GM12878 (cell line): ENCODE measurements at regions not wholly inside any gene's neighbourhood (a gene's known extent, or its start where the extent isn't known, plus 50 kb on each side); places are given as distances from the start of the nearest gene placed in this dataset.

Experiments used
- ATAC-seq: fragments of 200-7000 bp; cut with Tn5 transposase; 3 replicates; pipeline ENCODE4 v1.9.1; 2020; ENCODE audit warnings: mild to moderate bottlenecking, moderate library complexity
- BruUV-seq: library from RNA; stranded (reverse); fragments of 400-500 nt; replicated peaks from 2 replicates; lab custom pipeline; 2021; lab: Mats Ljungman, UMichigan
- CTCF ChIA-PET: fragments of 300-600 bp; sonication (Branson Sonifier 250); formaldehyde crosslinking; extraction: SDS; loops from one replicate; lab custom pipeline; 2021; ENCODE audit warnings: inconsistent platforms; lab: Yijun Ruan, JAX
- POLR2A ChIA-PET: fragments of 350-600 bp; formaldehyde crosslinking; extraction: SDS; loops from one replicate; lab custom pipeline; 2021; ENCODE audit warnings: inconsistent platforms; lab: Charles Lee
- RAD21 ChIA-PET: fragments of 300-600 bp; sonication (Branson Sonifier 250); formaldehyde crosslinking; loops from one replicate; lab custom pipeline; 2023; ENCODE audit warnings: antibody characterized with exemption; ENCODE audit not compliant: unreplicated experiment; lab: Charles Lee
- SMC1A ChIA-PET: fragments of 300-600 bp; sonication (Branson Sonifier 250); formaldehyde crosslinking; loops from one replicate; lab custom pipeline; 2023; ENCODE audit not compliant: unreplicated experiment, uncharacterized antibody; lab: Charles Lee
- DNase-seq: peaks from one replicate; pipeline ENCODE4 v3.0.0-alpha.2; 2011; ENCODE audit warnings: low read depth, low spot score
- FAIRE-seq: peaks from 3 replicates; lab custom pipeline; 2011; peaks lifted over from hg19 to GRCh38; lab: Jason Lieb, UNC
- H2AFZ ChIP-seq: 2 replicates; pipeline ENCODE4 v1.6.0; 2011; ENCODE audit warnings: low read depth, low read length, control low read depth; ENCODE audit not compliant: control insufficient read depth
- H3K27ac ChIP-seq: 2 replicates; pipeline ENCODE4 v1.5.1; 2011; ENCODE audit warnings: control low read depth; ENCODE audit not compliant: control insufficient read depth, insufficient read depth
- H3K27me3 ChIP-seq, 2 experiments: replicated peaks in 1 of 2; 2 replicates each; pipeline versions ENCODE4 v1.6.0 to v1.6.1; 2011; ENCODE audit warnings: low read length in 1 of 2; ENCODE audit not compliant: control insufficient read depth in 2 of 2, insufficient read depth in 2 of 2
- H3K36me3 ChIP-seq, 2 experiments: 2 replicates each; pipeline ENCODE4 v1.5.1; 2011; ENCODE audit warnings: low read length in 1 of 2; ENCODE audit not compliant: control insufficient read depth in 2 of 2, insufficient read depth in 2 of 2
- H3K4me1 ChIP-seq: 2 replicates; pipeline ENCODE4 v1.6.1; 2011; ENCODE audit warnings: mild to moderate bottlenecking, low read length, moderate library complexity, mixed read lengths; ENCODE audit not compliant: control insufficient read depth, insufficient read depth
- H3K4me2 ChIP-seq: 2 replicates; pipeline ENCODE4 v1.6.0; 2011; ENCODE audit warnings: control low read depth; ENCODE audit not compliant: control insufficient read depth, insufficient read depth
- H3K4me3 ChIP-seq: fragments of 200-600 bp; sonication (generic); 2 replicates; pipeline ENCODE4 v1.5.1; 2016
- H3K79me2 ChIP-seq: 2 replicates; pipeline ENCODE4 v1.6.0; 2011; ENCODE audit warnings: low read length; ENCODE audit not compliant: control insufficient read depth, insufficient read depth
- H3K9ac ChIP-seq: 2 replicates; pipeline ENCODE4 v1.8.0; 2011; ENCODE audit warnings: low read length, control low read depth, mixed read lengths; ENCODE audit not compliant: control insufficient read depth, insufficient read depth
- H3K9me3 ChIP-seq: replicated peaks from 3 replicates; pipeline ENCODE4 v1.5.1; 2011; ENCODE audit warnings: mild to moderate bottlenecking, low read length; ENCODE audit not compliant: control insufficient read depth, insufficient read depth
- H4K20me1 ChIP-seq: 2 replicates; pipeline ENCODE4 v1.6.0; 2011; ENCODE audit not compliant: control insufficient read depth, insufficient read depth
- BRCA1 ChIP-seq: IDR thresholded peaks from 2 replicates; pipeline ENCODE4 v1.6.1; 2011; ENCODE audit warnings: low read depth, low read length, improper control_type of control experiment
- CBX3 ChIP-seq: fragments of 200-600 bp; sonication (generic); IDR thresholded peaks from 2 replicates; pipeline ENCODE4 v1.6.1; 2016; ENCODE audit warnings: low read depth, borderline replicate concordance
- EP300 ChIP-seq, 2 experiments: fragments of 150-350 bp in 1 of 2; IDR thresholded peaks; 2 replicates each; pipeline ENCODE4 v1.6.1; 2011 to 2012; ENCODE audit warnings: low read depth in 2 of 2, low read length in 2 of 2, borderline replicate concordance in 1 of 2, improper control_type of control experiment in 1 of 2, inconsistent platforms in 1 of 2; ENCODE audit not compliant: control insufficient read depth in 1 of 2
- GABPA ChIP-seq: IDR thresholded peaks from 2 replicates; pipeline ENCODE4 v1.6.1; 2014; ENCODE audit warnings: antibody characterized with exemption, low read depth, mild to moderate bottlenecking, inconsistent platforms
- HDAC6 ChIP-seq: fragments of 200-600 bp; sonication (generic); IDR thresholded peaks from one replicate; pipeline ENCODE4 v1.8.0; 2017; ENCODE audit warnings: antibody characterized with exemption; ENCODE audit not compliant: unreplicated experiment
- MTA3 ChIP-seq: IDR thresholded peaks from 2 replicates; pipeline ENCODE4 v1.6.1; 2012; ENCODE audit warnings: low read length, inconsistent platforms, borderline replicate concordance
- NR2C1 ChIP-seq: fragments of 450-650 bp; IDR thresholded peaks from 2 replicates; pipeline ENCODE4 v1.6.1; 2017; ENCODE audit warnings: antibody characterized with exemption, mild to moderate bottlenecking, moderate library complexity
- SP1 ChIP-seq: IDR thresholded peaks from one replicate; pipeline ENCODE4 v1.6.1; 2011; ENCODE audit warnings: low read depth, low read length
- TBL1XR1 ChIP-seq: IDR thresholded peaks from 2 replicates; pipeline ENCODE4 v1.6.1; 2012; ENCODE audit warnings: low read depth, low read length, improper control_type of control experiment
- ZSCAN29 ChIP-seq: fragments of 450-650 bp; IDR thresholded peaks from 2 replicates; pipeline ENCODE4 v1.6.1; 2017; ENCODE audit warnings: mild to moderate bottlenecking, moderate library complexity
- ZZZ3 ChIP-seq: IDR thresholded peaks from 2 replicates; pipeline ENCODE4 v1.6.1; 2011; ENCODE audit warnings: low read depth; ENCODE audit not compliant: control insufficient read depth, insufficient read length
- WGBS: methylation state at CpG from one replicate; pipeline ENCODE4 v1.1.6; 2016; ENCODE audit warnings: low lambda C conversion rate; ENCODE audit not compliant: insufficient replicate concordance, insufficient coverage; ENCODE audit errors: missing lambda C conversion rate; 5-methylcytosine and 5-hydroxymethylcytosine counted together
- in situ Hi-C: fragments of 300-500 bp; cut with MboI; formaldehyde crosslinking; loops from 9 replicates; pipeline ENCODE4 v1.14.3; 2018; ENCODE audit warnings: mixed read lengths
- intact Hi-C: fragments of 100-400 bp; cut with micrococcal nuclease; formaldehyde crosslinking; loops from one replicate; pipeline ENCODE4 v1.14.2; 2022; ENCODE audit not compliant: unreplicated experiment
- TF ChIP-seq, protein P1 (sequence below): fragments of 450-650 bp; formaldehyde crosslinking; IDR thresholded peaks from 2 replicates; pipeline ENCODE4 v1.5.0; 2022; ENCODE audit warnings: mild to moderate bottlenecking, missing genetic modification characterization
- TF ChIP-seq, protein P2 (sequence below): IDR thresholded peaks from 2 replicates; pipeline ENCODE4 v1.6.1; 2012; ENCODE audit warnings: low read length, inconsistent platforms
- TF ChIP-seq, protein P3 (sequence below): fragments of 450-650 bp; formaldehyde crosslinking; IDR thresholded peaks from 2 replicates; pipeline ENCODE4 v1.4.0; 2022; ENCODE audit warnings: mild to moderate bottlenecking, moderate library complexity

DNA sequence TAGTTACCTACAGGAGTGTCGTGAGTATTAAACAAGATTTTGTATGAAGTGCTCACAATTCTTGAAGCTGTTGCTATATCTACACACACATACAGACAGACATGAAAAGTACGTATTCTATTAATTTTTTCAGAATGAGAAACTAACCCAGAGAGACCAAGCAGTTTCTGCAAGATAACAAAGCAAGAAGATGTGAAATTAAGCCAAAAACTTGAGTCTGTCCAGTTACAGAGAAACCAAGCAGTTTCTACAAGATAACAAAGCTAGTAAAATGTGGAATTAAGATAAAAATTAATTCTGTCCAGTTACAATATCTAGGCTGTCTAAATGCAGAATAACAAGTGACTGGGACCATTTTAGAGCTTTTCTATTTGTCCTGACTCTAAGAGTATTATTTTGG, 132.4 kb downstream of the ALG10B start (continued):
- TF ChIP-seq, protein P1, sequence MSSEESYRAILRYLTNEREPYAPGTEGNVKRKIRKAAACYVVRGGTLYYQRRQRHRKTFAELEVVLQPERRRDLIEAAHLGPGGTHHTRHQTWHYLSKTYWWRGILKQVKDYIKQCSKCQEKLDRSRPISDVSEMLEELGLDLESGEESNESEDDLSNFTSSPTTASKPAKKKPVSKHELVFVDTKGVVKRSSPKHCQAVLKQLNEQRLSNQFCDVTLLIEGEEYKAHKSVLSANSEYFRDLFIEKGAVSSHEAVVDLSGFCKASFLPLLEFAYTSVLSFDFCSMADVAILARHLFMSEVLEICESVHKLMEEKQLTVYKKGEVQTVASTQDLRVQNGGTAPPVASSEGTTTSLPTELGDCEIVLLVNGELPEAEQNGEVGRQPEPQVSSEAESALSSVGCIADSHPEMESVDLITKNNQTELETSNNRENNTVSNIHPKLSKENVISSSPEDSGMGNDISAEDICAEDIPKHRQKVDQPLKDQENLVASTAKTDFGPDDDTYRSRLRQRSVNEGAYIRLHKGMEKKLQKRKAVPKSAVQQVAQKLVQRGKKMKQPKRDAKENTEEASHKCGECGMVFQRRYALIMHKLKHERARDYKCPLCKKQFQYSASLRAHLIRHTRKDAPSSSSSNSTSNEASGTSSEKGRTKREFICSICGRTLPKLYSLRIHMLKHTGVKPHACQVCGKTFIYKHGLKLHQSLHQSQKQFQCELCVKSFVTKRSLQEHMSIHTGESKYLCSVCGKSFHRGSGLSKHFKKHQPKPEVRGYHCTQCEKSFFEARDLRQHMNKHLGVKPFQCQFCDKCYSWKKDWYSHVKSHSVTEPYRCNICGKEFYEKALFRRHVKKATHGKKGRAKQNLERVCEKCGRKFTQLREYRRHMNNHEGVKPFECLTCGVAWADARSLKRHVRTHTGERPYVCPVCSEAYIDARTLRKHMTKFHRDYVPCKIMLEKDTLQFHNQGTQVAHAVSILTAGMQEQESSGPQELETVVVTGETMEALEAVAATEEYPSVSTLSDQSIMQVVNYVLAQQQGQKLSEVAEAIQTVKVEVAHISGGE = no peak
- TF ChIP-seq NR2C1 (no peak), ZZZ3 (no peak), GABPA (no peak)
- TF ChIP-seq, protein P2, sequence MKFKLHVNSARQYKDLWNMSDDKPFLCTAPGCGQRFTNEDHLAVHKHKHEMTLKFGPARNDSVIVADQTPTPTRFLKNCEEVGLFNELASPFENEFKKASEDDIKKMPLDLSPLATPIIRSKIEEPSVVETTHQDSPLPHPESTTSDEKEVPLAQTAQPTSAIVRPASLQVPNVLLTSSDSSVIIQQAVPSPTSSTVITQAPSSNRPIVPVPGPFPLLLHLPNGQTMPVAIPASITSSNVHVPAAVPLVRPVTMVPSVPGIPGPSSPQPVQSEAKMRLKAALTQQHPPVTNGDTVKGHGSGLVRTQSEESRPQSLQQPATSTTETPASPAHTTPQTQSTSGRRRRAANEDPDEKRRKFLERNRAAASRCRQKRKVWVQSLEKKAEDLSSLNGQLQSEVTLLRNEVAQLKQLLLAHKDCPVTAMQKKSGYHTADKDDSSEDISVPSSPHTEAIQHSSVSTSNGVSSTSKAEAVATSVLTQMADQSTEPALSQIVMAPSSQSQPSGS = no peak

- Histone ChIP-seq H3K4me1 (no peaks in the 10 kb centered on the region), H3K36me3 (no peaks in the 10 kb centered on the region), H3K4me2 (no peak overlapping the region), H3K79me2 (no peaks in the 10 kb centered on the region), H2AFZ (no peak overlapping the region), H3K4me3 (no peak overlapping the region), H3K27me3 (no peaks in the 10 kb centered on the region), H3K9me3 (no peaks in the 10 kb centered on the region), H4K20me1 (no peaks in the 10 kb centered on the region), H3K9ac (no peak overlapping the region), H3K27ac (no peak overlapping the region)
- DNase-seq (no peak), ATAC-seq (peak; percentile 48), FAIRE-seq (no peak)
- intact Hi-C loops (no loop called here), in situ Hi-C loops (no loop called here)
- ChIA-PET POLR2A (interaction anchor here (0.9 kb wide), 1 partner anchor 117 kb away, joined by 3 read pairs; no protein-coding TSS in a partner anchor), SMC1A (interaction anchor here (1.0 to 1.6 kb wide), 8 partner anchors 8 to 647 kb away, joined by 3 to 6 read pairs (median 4); no protein-coding TSS in a partner anchor), RAD21 (no interaction called here), CTCF (interaction anchor here (0.9 to 1.8 kb wide), 5 partner anchors 9 to 71 kb away, joined by 3 to 5 read pairs (median 4); no protein-coding TSS in a partner anchor)
- 5% methylated on average over 2 of the region's 2 CpGs for WGBS
- BruUV-seq = no TSS peak
- TF ChIP-seq CBX3 = no peak
- no peak for TF ChIP-seq SP1
- TF ChIP-seq ZSCAN29 = no peak
- TF ChIP-seq HDAC6 = no peak
- TF ChIP-seq, protein P3, sequence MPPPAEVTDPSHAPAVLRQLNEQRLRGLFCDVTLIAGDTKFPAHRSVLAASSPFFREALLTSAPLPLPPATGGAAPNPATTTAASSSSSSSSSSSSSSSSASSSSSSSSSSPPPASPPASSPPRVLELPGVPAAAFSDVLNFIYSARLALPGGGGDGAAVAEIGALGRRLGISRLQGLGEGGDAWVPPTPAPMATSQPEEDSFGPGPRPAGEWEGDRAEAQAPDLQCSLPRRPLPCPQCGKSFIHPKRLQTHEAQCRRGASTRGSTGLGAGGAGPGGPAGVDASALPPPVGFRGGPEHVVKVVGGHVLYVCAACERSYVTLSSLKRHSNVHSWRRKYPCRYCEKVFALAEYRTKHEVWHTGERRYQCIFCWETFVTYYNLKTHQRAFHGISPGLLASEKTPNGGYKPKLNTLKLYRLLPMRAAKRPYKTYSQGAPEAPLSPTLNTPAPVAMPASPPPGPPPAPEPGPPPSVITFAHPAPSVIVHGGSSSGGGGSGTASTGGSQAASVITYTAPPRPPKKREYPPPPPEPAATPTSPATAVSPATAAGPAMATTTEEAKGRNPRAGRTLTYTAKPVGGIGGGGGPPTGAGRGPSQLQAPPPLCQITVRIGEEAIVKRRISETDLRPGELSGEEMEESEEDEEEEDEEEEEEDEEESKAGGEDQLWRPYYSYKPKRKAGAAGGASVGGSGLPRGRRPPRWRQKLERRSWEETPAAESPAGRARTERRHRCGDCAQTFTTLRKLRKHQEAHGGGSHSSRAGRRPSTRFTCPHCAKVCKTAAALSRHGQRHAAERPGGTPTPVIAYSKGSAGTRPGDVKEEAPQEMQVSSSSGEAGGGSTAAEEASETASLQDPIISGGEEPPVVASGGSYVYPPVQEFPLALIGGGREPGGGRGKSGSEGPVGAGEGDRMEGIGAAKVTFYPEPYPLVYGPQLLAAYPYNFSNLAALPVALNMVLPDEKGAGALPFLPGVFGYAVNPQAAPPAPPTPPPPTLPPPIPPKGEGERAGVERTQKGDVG (CRISPR knock-in tag) = no peak
- TF ChIP-seq BRCA1 = no peak
- TF ChIP-seq EP300 (IDR thresholded peaks at IDR 0.05; ENCODE audit: borderline replicate concordance in 1 of 2, control insufficient read depth in 1 of 2, low read depth in 2 of 2, low read length in 2 of 2) = no peak
- no peak for TF ChIP-seq TBL1XR1
- no peak for TF ChIP-seq MTA3
Measured at GRCh38 chr12:38456537-38457120, 140.1 kb downstream of the ALG10B start.
